Stomach (tissue), 8 donors: ENCODE measurements at regions not wholly inside any gene's neighbourhood (a gene's known extent, or its start where the extent isn't known, plus 50 kb on each side); places are given as distances from the start of the nearest gene placed in this dataset.
"Not testable (repeated sequence)": the region's sequence is repeated elsewhere in the genome, so short reads cannot be mapped to it uniquely, and the experiment has no call there.

Source experiments
- DNase-seq, 2 donors: peaks; one replicate each; pipeline versions ENCODE4 v3.0.0 to v3.0.0-alpha.2; 2013 to 2019
- H3K27ac ChIP-seq, 5 donors: fragments of 200-600 bp in 4 of 5; sonication (generic) in 4 of 5; one replicate each; pipeline ENCODE4 v1.5.1; 2013 to 2019; ENCODE audit warnings: mild to moderate bottlenecking in 1 of 5, moderate library complexity in 1 of 5
- H3K27me3 ChIP-seq, 3 donors: fragments of 200-600 bp; sonication (generic); one replicate each; pipeline ENCODE4 v1.5.1; 2017 to 2019; ENCODE audit warnings: mixed run types in 1 of 3
- H3K36me3 ChIP-seq, 4 donors: fragments of 200-600 bp; sonication (generic); 1 replicate in 3 of 4; 2 replicates in 1 of 4; pipeline ENCODE4 v1.5.1; 2016 to 2019
- H3K4me1 ChIP-seq, 4 donors: fragments of 200-600 bp; sonication (generic); one replicate each; pipeline ENCODE4 v1.5.1; 2016 to 2019
- H3K4me3 ChIP-seq, 4 donors: fragments of 200-600 bp; sonication (generic) in 3 of 4; one replicate each; pipeline ENCODE4 v1.5.1; 2016 to 2019; ENCODE audit warnings: mild to moderate bottlenecking in 1 of 4
- H3K9me3 ChIP-seq, 4 donors: fragments of 200-600 bp; sonication (generic); one replicate each; pipeline ENCODE4 v1.5.1; 2016 to 2019
- EP300 ChIP-seq: sonication (generic); formaldehyde crosslinking; IDR thresholded peaks from one replicate; pipeline ENCODE4 v1.6.1; 2017; ENCODE audit warnings: antibody characterized with exemption
- POLR2A ChIP-seq, 4 donors: fragments of 450-650 bp; IDR thresholded peaks; one replicate each; pipeline ENCODE4 v1.6.1; 2016; ENCODE audit warnings: antibody characterized with exemption in 4 of 4, control low read depth in 2 of 4, mild to moderate bottlenecking in 1 of 4, moderate library complexity in 1 of 4
- POLR2AphosphoS5 ChIP-seq, 3 donors: sonication (generic); formaldehyde crosslinking; IDR thresholded peaks; one replicate each; pipeline ENCODE4 v1.6.1; 2016; ENCODE audit warnings: antibody characterized with exemption in 3 of 3
- WGBS, 5 donors: extraction: QIAGEN DNeasy Blood & Tissue Kit in 3 of 5; methylation state at CpG; one replicate each; pipeline versions ENCODE4 v1.1.5 to v1.1.7; 2013 to 2018; 5-methylcytosine and 5-hydroxymethylcytosine counted together
- intact Hi-C: fragments of 100-400 bp; cut with DNase I; formaldehyde crosslinking; loops from one replicate; pipeline ENCODE4 v1.15.1; 2023; ENCODE audit warnings: low total_unique reads
- TF ChIP-seq, protein P1 (sequence below), 7 experiments: fragments of 450-650 bp in 4 of 7; fragments of 200-600 bp in 3 of 7; sonication (generic) in 3 of 7; IDR thresholded peaks; one replicate each; pipeline ENCODE4 v1.5.1; 2016 to 2019; ENCODE audit warnings: antibody characterized with exemption in 7 of 7, control low read depth in 2 of 7, mild to moderate bottlenecking in 1 of 7
- donor health status: healthy with polysubstance abuse.
- donor health status: Bipolar disorder and iron deficiency.
- donor health status: healthy.

DNA sequence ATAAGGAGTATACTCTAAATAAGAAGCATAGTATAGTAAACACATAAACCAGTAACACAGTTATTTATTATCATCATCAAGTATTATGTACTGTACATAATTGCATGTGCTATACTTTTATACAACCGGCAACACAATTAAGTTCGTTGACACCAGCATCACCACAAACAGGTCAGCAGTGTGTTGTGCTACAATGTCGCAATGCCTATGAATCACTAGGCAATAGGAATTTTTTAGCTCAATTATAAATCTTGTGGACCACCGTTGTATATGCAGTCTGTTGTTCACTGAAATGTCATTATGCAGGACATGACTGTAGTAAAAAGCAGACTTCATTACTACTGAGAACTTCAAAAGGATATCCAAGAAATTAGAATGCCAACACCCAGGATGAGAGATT lies 177.0 kb downstream of the PDCD6IP start:
- Histone ChIP-seq H3K4me1 (no peaks in the 10 kb centered on the region), H3K36me3 (no peaks in the 10 kb centered on the region), H3K4me3 (no peak overlapping the region), H3K27ac (no peak overlapping the region), H3K27me3 (no peaks in the 10 kb centered on the region), H3K9me3 (peaks cover 0 to 11% (median 7%) of the 10 kb centered on the region in 4 donors)
- intact Hi-C loops, result no loop called here
- no peak for DNase-seq
- TF ChIP-seq EP300 (no peak), POLR2AphosphoS5 (IDR thresholded peaks at IDR 0.05) (no peak), POLR2A (IDR thresholded peaks at IDR 0.05) (no peak)
- TF ChIP-seq, protein P1, sequence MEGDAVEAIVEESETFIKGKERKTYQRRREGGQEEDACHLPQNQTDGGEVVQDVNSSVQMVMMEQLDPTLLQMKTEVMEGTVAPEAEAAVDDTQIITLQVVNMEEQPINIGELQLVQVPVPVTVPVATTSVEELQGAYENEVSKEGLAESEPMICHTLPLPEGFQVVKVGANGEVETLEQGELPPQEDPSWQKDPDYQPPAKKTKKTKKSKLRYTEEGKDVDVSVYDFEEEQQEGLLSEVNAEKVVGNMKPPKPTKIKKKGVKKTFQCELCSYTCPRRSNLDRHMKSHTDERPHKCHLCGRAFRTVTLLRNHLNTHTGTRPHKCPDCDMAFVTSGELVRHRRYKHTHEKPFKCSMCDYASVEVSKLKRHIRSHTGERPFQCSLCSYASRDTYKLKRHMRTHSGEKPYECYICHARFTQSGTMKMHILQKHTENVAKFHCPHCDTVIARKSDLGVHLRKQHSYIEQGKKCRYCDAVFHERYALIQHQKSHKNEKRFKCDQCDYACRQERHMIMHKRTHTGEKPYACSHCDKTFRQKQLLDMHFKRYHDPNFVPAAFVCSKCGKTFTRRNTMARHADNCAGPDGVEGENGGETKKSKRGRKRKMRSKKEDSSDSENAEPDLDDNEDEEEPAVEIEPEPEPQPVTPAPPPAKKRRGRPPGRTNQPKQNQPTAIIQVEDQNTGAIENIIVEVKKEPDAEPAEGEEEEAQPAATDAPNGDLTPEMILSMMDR (IDR thresholded peaks at IDR 0.05), result no peak
- 87 to 92% (median 89%) methylated on average over 4 of the region's 4 CpGs for WGBS, 5 donors

DNA sequence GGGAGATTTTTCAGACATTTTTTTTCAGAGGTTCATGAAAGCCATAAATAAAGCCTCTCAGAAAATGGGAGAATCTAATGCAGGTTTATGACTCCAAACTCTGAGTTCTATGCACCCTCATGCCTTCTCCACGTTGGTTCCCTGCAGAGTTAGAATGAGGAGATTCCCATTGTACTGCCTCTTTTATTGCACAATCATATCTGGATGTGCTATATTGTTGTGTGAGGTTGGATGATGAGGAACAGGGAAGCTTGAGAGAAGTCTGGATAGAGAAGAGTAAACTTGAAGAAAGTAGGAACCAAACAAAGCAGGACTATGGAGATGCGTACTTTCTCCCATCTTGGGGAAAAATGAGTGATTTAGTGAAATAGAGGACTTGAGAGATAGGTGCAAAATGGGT lies 178.8 kb downstream of the PDCD6IP start:
- Histone ChIP-seq H3K4me1 (no peaks in the 10 kb centered on the region), H3K9me3 (no peaks in the 10 kb centered on the region), H3K4me3 (no peak overlapping the region), H3K36me3 (no peaks in the 10 kb centered on the region), H3K27ac (no peak overlapping the region), H3K27me3 (no peaks in the 10 kb centered on the region)
- no peak for DNase-seq
- intact Hi-C loops, result no loop called here
- TF ChIP-seq POLR2AphosphoS5 (IDR thresholded peaks at IDR 0.05) (no peak), POLR2A (IDR thresholded peaks at IDR 0.05) (no peak), EP300 (no peak)
- TF ChIP-seq, protein P1 (IDR thresholded peaks at IDR 0.05), result no peak
- 63 to 68% (median 67%) methylated on average over 2 of the region's 2 CpGs for WGBS, 5 donors

DNA sequence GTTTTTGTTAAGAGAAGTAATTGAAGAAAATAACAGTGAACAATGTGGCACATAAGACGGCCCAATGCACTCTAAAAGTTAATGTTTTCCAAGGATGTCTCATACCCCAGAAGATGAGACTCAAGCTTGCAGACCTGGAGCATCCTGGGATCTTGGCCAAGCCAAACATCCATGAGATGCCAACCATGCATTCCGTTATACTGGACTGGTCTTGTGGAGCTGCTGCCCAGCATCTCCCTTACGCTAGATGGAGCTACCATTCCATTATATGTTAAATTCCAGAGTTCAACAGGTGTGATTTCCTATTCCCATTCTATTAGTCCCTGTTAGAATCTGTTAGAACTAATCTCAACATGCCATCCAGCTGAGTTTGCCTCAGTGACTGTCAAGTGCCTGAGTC lies 181.8 kb downstream of the PDCD6IP start:
- no peaks in the 10 kb centered on the region for H3K27me3 ChIP-seq
- no peak overlapping the region for H3K4me3 ChIP-seq
- peak in 1 of 2 donors; percentile 15 for DNase-seq
- H3K27ac ChIP-seq, result no peak overlapping the region
- H3K4me1 ChIP-seq, result no peaks in the 10 kb centered on the region
- intact Hi-C loops, result loop anchor here (10.0 kb wide), 1 partner anchor 705 kb away; no protein-coding TSS in a partner anchor
- no peaks in the 10 kb centered on the region for H3K36me3 ChIP-seq
- WGBS, 5 donors, result 21 to 40% (median 23%) methylated on average over 3 of the region's 3 CpGs
- no peak for TF ChIP-seq EP300
- TF ChIP-seq, protein P1 (IDR thresholded peaks at IDR 0.05), result peak in 5 of 7 experiments; percentile 7 to 50 (median 20)
- H3K9me3 ChIP-seq, result no peaks in the 10 kb centered on the region

DNA sequence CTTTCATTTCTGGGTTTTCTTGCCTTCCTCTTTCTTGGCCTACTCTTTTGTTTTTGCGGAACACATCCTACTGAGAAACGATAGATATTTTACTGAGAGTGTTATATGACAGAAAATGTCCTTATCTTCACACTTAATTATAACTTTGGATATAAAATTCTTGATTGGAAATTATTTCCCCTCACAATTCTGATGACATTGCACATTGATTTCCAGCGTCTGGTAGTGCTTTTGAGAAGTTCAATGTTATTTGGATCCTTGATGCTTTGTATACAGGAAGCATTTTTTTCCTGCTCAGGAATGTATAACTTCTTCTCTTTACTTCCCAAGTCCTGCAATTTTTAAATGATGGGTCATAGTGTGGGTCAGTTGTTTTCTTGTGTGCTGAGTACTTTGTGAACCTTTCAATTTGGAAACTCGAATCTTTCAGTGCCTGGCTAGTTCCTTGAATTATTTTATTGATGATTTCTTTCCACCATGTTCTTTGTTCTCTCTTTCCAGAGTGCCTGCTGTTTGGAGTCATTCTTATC lies 183.9 kb downstream of the PDCD6IP start:
- H3K4me3 ChIP-seq, result no peak overlapping the region
- no peaks in the 10 kb centered on the region for H3K36me3 ChIP-seq
- H3K9me3 ChIP-seq, result no peaks in the 10 kb centered on the region
- 73 to 85% (median 81%) methylated on average over 4 of the region's 4 CpGs for WGBS, 5 donors
- no peak overlapping the region for H3K27ac ChIP-seq
- H3K4me1 ChIP-seq, result no peaks in the 10 kb centered on the region
- intact Hi-C loops, result loop anchor here (10.0 kb wide), 1 partner anchor 702 kb away; no protein-coding TSS in a partner anchor
- H3K27me3 ChIP-seq, result no peaks in the 10 kb centered on the region
- TF ChIP-seq POLR2A (IDR thresholded peaks at IDR 0.05) (no peak), EP300 (no peak), POLR2AphosphoS5 (IDR thresholded peaks at IDR 0.05) (no peak)
- DNase-seq, result no peak

DNA sequence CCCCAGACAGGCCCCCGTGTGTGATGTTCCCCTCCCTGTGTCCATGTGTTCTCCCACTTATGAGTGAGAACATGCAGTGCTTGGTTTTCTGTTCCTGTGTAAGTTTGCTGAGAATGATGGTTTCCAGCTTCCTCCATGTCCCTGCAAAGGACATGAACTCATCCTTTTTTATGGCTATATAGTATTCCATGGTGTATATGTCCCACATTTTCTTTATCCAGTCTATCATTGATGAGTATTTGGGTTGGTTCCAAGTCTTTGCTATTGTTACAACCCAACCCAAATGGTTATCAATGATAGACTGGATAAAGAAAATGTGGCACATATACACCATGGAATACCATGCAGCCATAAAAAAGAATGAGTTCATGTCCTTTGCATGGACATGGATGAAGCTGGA lies 184.5 kb downstream of the PDCD6IP start:
- H3K4me1 ChIP-seq, H3K36me3 ChIP-seq, H3K27me3 ChIP-seq, DNase-seq, H3K27ac ChIP-seq, H3K4me3 ChIP-seq, H3K9me3 ChIP-seq: not testable (repeated sequence)
- WGBS, 5 donors, result 80 to 91% (median 89%) methylated on average over 1 of the region's 1 CpG
- intact Hi-C loops, result loop anchor here (10.0 kb wide), 1 partner anchor 702 kb away; no protein-coding TSS in a partner anchor
